Activated CD8-positive, alpha-beta T cell treated with anti-CD3 and anti-CD28 coated beads for 36 hours (primary cell): ENCODE measurements at regions not wholly inside any gene's neighbourhood (a gene's known extent, or its start where the extent isn't known, plus 50 kb on each side); places are given as distances from the start of the nearest gene placed in this dataset.
"Not testable (repeated sequence)": the region's sequence is repeated elsewhere in the genome, so short reads cannot be mapped to it uniquely, and the experiment has no call there.

Experiments
- ATAC-seq: fragments of 200-7000 bp; cut with Tn5 transposase; one replicate; pipeline ENCODE4 v1.10.0; 2021; ENCODE audit warnings: mild to moderate bottlenecking, moderate library complexity
- CTCF ChIA-PET: fragments of 350-600 bp; sonication (Branson Sonifier 250); formaldehyde crosslinking; loops from one replicate; lab custom pipeline; 2021; ENCODE audit warnings: antibody characterized with exemption; lab: Charles Lee
- POLR2A ChIA-PET: fragments of 350-600 bp; sonication (Branson Sonifier 250); formaldehyde crosslinking; loops from one replicate; lab custom pipeline; 2021; ENCODE audit warnings: antibody characterized with exemption; lab: Charles Lee
- DNase-seq: peaks from one replicate; pipeline ENCODE4 v3.0.0-alpha.2; 2020
- H3K27ac Mint-ChIP-seq: one replicate; pipeline ENCODE4 v1.8.0; 2021; ENCODE audit warnings: mild to moderate bottlenecking, mixed read lengths
- H3K27me3 Mint-ChIP-seq: one replicate; pipeline ENCODE4 v1.8.0; 2021; ENCODE audit warnings: mixed read lengths
- H3K36me3 Mint-ChIP-seq: one replicate; pipeline ENCODE4 v1.8.0; 2021; ENCODE audit warnings: low read depth, mixed read lengths
- H3K4me1 Mint-ChIP-seq: one replicate; pipeline ENCODE4 v1.8.0; 2021; ENCODE audit warnings: low read depth, mixed read lengths
- H3K4me3 Mint-ChIP-seq: one replicate; pipeline ENCODE4 v1.8.0; 2021; ENCODE audit warnings: mild to moderate bottlenecking, moderate library complexity, mixed read lengths
- H3K9me3 Mint-ChIP-seq: one replicate; pipeline ENCODE4 v1.8.0; 2021; ENCODE audit warnings: mixed read lengths
- intact Hi-C: fragments of 100-400 bp; cut with micrococcal nuclease; formaldehyde crosslinking; loops from one replicate; pipeline ENCODE4 v1.10.0; 2022
- TF ChIP-seq, protein P1 (sequence below): fragments of 200-600 bp; IDR thresholded peaks from one replicate; pipeline ENCODE4 v1.8.0; 2022; ENCODE audit warnings: antibody characterized with exemption, mild to moderate bottlenecking

DNA sequence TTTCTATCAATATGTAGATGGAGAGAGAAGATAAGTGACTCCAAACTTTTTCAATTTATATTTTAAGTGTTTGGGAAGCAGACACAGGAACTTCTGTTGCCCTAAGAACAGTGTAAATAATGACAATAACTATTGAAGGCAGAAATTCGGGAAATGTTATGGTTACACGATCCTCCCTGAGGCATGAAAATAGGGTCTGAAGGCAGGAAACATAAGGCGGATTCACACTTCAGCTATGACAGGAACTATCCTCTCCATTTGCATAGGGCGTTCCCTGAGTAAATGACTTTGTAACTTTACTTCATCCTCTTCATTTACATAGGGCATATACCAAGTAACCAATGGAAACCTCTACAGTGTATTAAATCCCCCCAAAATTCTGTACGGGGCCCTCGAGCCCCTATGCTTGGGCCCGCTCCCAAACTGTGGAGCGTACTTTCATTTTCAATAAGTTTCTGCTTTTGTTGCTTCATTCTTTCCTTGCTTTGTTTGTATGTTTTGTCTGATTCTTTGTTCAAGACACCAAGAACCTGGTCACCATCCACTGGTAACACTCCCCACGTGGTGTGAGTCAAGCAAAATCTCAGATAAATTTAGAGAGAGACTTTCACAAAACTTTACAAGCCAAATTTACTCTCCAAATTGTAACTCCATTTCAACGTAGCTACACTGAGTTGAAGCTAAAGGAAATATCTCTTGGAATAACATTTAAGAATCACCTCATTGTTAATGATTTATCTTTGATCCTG, 2504.3 kb downstream of the ARAP2 start:
- ChIA-PET POLR2A (no interaction called here), CTCF (no interaction called here)
- Mint-ChIP-seq H3K27ac (no peak overlapping the region), H3K36me3 (no peaks in the 10 kb centered on the region), H3K27me3 (no peaks in the 10 kb centered on the region), H3K4me3 (no peak overlapping the region), H3K9me3 (peaks cover 9% of the 10 kb centered on the region), H3K4me1 (no peaks in the 10 kb centered on the region)
- no peak for DNase-seq
- no peak for ATAC-seq
- TF ChIP-seq, protein P1, sequence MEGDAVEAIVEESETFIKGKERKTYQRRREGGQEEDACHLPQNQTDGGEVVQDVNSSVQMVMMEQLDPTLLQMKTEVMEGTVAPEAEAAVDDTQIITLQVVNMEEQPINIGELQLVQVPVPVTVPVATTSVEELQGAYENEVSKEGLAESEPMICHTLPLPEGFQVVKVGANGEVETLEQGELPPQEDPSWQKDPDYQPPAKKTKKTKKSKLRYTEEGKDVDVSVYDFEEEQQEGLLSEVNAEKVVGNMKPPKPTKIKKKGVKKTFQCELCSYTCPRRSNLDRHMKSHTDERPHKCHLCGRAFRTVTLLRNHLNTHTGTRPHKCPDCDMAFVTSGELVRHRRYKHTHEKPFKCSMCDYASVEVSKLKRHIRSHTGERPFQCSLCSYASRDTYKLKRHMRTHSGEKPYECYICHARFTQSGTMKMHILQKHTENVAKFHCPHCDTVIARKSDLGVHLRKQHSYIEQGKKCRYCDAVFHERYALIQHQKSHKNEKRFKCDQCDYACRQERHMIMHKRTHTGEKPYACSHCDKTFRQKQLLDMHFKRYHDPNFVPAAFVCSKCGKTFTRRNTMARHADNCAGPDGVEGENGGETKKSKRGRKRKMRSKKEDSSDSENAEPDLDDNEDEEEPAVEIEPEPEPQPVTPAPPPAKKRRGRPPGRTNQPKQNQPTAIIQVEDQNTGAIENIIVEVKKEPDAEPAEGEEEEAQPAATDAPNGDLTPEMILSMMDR, result no peak
- intact Hi-C loops, result no loop called here

DNA sequence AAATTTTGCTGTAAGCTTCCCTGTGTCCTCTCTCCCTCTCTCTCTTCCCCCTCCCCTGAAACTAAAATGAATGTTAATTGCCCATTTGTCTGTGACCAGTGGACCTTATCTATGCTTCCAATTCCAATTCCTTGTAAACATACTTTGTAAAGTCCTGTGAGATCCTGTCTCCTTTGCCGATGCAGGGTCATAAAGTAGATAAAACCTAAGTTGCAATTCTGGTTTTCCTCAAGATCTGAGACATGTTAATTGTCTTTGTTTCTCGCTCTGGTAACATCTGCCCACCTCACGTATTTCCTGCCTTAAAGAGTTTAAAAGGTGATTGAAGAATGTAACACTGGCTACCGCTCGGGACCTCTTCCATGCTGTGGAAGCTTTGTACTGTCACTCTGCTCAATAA, 2503.4 kb downstream of the ARAP2 start:
- H3K9me3 Mint-ChIP-seq, result peaks cover 10% of the 10 kb centered on the region
- H3K27ac Mint-ChIP-seq, H3K4me1 Mint-ChIP-seq, ATAC-seq, H3K36me3 Mint-ChIP-seq, CTCF ChIA-PET, intact Hi-C loops, H3K4me3 Mint-ChIP-seq, POLR2A ChIA-PET, H3K27me3 Mint-ChIP-seq, DNase-seq: not testable (repeated sequence)

DNA sequence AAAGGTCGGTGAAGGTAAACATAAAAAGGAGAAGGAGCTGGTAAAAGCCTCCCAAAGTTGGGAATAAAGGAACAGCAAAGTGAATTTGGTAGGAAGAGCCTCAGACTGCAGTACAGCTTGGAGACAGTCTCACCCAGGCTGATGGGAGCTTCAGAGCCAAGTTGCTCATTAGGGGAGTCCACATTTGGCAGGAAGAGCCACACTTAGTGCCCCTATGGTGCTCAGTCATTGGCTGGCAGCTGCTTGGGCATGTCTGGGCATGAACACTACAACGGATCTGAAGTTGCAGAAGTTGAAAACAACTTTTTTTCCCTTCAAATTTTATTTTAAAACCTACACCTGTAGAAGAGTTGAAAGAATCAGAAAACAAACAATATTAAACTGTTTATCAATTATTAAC, 2497.3 kb downstream of the ARAP2 start:
- ChIA-PET CTCF (no interaction called here), POLR2A (no interaction called here)
- TF ChIP-seq, protein P1, result no peak
- Mint-ChIP-seq H3K27ac (no peak overlapping the region), H3K36me3 (no peaks in the 10 kb centered on the region), H3K4me1 (no peaks in the 10 kb centered on the region), H3K4me3 (no peak overlapping the region), H3K27me3 (no peaks in the 10 kb centered on the region), H3K9me3 (peaks cover 11% of the 10 kb centered on the region)
- intact Hi-C loops, result no loop called here
- ATAC-seq, result no peak
- DNase-seq, result no peak

DNA sequence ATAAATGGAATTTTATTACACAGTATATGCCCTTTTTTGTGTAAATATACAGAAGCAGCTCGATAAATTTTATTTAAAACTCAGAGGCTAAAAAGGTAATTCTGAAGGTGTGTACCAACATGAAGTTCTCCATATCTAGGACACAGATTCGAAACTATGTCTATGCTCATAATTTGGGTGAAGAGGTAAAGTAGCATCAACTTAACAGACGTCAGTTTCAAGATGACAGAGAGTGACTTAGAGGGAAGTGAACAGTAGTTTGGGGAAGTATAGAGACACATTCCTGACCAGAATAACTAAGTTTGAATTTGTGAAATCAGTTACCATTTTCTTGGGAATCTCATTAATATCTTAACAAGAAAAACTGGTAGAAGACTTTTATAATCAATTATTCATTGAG, 2493.3 kb downstream of the ARAP2 start:
- peaks cover 9% of the 10 kb centered on the region for H3K9me3 Mint-ChIP-seq
- H3K27me3 Mint-ChIP-seq, result no peaks in the 10 kb centered on the region
- H3K27ac Mint-ChIP-seq, result no peak overlapping the region
- ChIA-PET CTCF (no interaction called here), POLR2A (interaction anchor here (0.5 kb wide), 1 partner anchor 575 kb away, joined by 3 read pairs; no protein-coding TSS in a partner anchor)
- TF ChIP-seq, protein P1, result no peak
- H3K4me3 Mint-ChIP-seq, result no peak overlapping the region
- intact Hi-C loops, result no loop called here
- DNase-seq (no peak), ATAC-seq (no peak)
- H3K36me3 Mint-ChIP-seq, result no peaks in the 10 kb centered on the region
- no peaks in the 10 kb centered on the region for H3K4me1 Mint-ChIP-seq

DNA sequence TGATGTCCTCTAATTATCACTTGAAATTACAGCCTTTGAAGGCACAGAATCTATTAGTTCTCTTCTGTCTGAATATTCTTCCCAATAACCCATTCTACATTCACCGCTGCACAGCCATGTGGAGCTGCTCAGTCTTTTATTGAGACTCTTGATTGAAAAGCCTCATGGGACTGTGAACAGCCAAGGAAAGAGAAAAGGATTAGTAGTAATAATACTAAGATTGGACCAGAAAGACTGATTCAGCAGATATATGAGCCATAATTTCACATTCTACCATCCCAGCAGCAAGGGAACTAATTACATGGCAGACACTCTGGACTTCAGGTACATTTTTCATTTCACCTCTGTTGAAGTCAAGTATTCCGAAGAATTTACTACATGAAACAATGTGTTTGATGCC, 2471.7 kb downstream of the ARAP2 start:
- Mint-ChIP-seq H3K27me3 (no peaks in the 10 kb centered on the region), H3K27ac (no peak overlapping the region), H3K9me3 (peaks cover 2% of the 10 kb centered on the region), H3K4me3 (no peak overlapping the region), H3K36me3 (no peaks in the 10 kb centered on the region), H3K4me1 (no peaks in the 10 kb centered on the region)
- CTCF ChIA-PET, result no interaction called here
- ATAC-seq (no peak), DNase-seq (no peak)
- POLR2A ChIA-PET, result no interaction called here
- TF ChIP-seq, protein P1, result no peak
- intact Hi-C loops, result no loop called here
